PFSK-1 (cell line): ENCODE measurements at regions not wholly inside any gene's neighbourhood (a gene's known extent, or its start where the extent isn't known, plus 50 kb on each side); places are given as distances from the start of the nearest gene placed in this dataset.

Source experiments
- FOXP2 ChIP-seq: optimal IDR thresholded peaks from 2 replicates; pipeline ENCODE3; 2011; ENCODE audit warnings: borderline replicate concordance, control low read depth, inconsistent platforms; ENCODE audit not compliant: insufficient read depth; ENCODE audit errors: extremely low read length, extremely low read depth
- POLR2AphosphoS5 ChIP-seq: IDR thresholded peaks from 2 replicates; pipeline ENCODE4 v1.6.1; 2012; ENCODE audit warnings: low read depth, mild to moderate bottlenecking, control low read depth, low read length, moderate library complexity
- SIN3A ChIP-seq: IDR thresholded peaks from 2 replicates; pipeline ENCODE4 v1.6.1; 2012; ENCODE audit warnings: mild to moderate bottlenecking, low read length, moderate library complexity, borderline replicate concordance; ENCODE audit not compliant: insufficient read depth
- TAF1 ChIP-seq: IDR thresholded peaks from 2 replicates; pipeline ENCODE4 v1.6.1; 2012; ENCODE audit warnings: low read length, control low read depth, borderline replicate concordance; ENCODE audit not compliant: insufficient read depth
- TF ChIP-seq, protein P1 (sequence below), 2 experiments: IDR thresholded peaks; 2 replicates each; pipeline versions ENCODE4 v1.6.1 to v1.8.0; 2011 to 2012; ENCODE audit warnings: low read depth in 2 of 2, low read length in 2 of 2, control low read depth in 1 of 2, inconsistent platforms in 1 of 2, mild to moderate bottlenecking in 1 of 2, moderate library complexity in 1 of 2; ENCODE audit not compliant: insufficient read depth in 1 of 2

GRCh38 chr1:87760654-87761053, 432.0 kb downstream of the LMO4 start:
- TF ChIP-seq POLR2AphosphoS5: no peak
- TF ChIP-seq, protein P1, sequence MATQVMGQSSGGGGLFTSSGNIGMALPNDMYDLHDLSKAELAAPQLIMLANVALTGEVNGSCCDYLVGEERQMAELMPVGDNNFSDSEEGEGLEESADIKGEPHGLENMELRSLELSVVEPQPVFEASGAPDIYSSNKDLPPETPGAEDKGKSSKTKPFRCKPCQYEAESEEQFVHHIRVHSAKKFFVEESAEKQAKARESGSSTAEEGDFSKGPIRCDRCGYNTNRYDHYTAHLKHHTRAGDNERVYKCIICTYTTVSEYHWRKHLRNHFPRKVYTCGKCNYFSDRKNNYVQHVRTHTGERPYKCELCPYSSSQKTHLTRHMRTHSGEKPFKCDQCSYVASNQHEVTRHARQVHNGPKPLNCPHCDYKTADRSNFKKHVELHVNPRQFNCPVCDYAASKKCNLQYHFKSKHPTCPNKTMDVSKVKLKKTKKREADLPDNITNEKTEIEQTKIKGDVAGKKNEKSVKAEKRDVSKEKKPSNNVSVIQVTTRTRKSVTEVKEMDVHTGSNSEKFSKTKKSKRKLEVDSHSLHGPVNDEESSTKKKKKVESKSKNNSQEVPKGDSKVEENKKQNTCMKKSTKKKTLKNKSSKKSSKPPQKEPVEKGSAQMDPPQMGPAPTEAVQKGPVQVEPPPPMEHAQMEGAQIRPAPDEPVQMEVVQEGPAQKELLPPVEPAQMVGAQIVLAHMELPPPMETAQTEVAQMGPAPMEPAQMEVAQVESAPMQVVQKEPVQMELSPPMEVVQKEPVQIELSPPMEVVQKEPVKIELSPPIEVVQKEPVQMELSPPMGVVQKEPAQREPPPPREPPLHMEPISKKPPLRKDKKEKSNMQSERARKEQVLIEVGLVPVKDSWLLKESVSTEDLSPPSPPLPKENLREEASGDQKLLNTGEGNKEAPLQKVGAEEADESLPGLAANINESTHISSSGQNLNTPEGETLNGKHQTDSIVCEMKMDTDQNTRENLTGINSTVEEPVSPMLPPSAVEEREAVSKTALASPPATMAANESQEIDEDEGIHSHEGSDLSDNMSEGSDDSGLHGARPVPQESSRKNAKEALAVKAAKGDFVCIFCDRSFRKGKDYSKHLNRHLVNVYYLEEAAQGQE (IDR thresholded peaks at IDR 0.05; ENCODE audit: insufficient read depth in 1 of 2, low read depth in 2 of 2, low read length in 2 of 2): no peak
- TF ChIP-seq TAF1: no peak
- TF ChIP-seq SIN3A: no peak
- no peak for TF ChIP-seq FOXP2

GRCh38 chr1:87763483-87763882, 434.8 kb downstream of the LMO4 start:
- TF ChIP-seq TAF1 (no peak), POLR2AphosphoS5 (no peak), FOXP2 (no peak), SIN3A (no peak)
- TF ChIP-seq, protein P1 (IDR thresholded peaks at IDR 0.05; ENCODE audit: insufficient read depth in 1 of 2, low read depth in 2 of 2, low read length in 2 of 2): no peak

GRCh38 chr1:87765057-87765680, 436.5 kb downstream of the LMO4 start:
- TF ChIP-seq POLR2AphosphoS5: no peak
- TF ChIP-seq FOXP2: no peak
- no peak for TF ChIP-seq TAF1
- TF ChIP-seq, protein P1 (IDR thresholded peaks at IDR 0.05; ENCODE audit: insufficient read depth in 1 of 2, low read depth in 2 of 2, low read length in 2 of 2): no peak
- no peak for TF ChIP-seq SIN3A

DNA sequence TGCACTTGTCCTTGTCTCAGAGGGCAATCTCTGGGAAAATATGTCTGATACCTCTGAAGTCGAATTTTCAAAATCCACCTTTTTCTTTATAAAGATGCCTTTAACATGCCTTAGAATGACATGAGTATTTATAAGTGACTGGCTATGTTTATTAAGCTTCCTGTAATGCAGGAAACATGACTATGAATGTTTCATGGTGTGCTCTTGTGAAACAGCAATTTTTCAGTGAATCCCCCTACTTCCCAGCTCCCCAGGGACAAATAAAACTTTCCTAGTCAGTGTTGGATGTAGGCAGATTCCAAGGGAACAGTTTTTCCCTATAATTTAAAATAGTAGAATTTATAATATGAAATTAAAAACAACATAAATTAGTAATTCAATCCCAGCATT, 437.0 kb downstream of the LMO4 start:
- TF ChIP-seq, protein P1 (IDR thresholded peaks at IDR 0.05; ENCODE audit: insufficient read depth in 1 of 2, low read depth in 2 of 2, low read length in 2 of 2): no peak
- no peak for TF ChIP-seq TAF1
- no peak for TF ChIP-seq POLR2AphosphoS5
- TF ChIP-seq FOXP2: no peak

- TF ChIP-seq SIN3A (no peak), TAF1 (no peak), FOXP2 (no peak), POLR2AphosphoS5 (no peak)
- TF ChIP-seq, protein P1 (IDR thresholded peaks at IDR 0.05; ENCODE audit: insufficient read depth in 1 of 2, low read depth in 2 of 2, low read length in 2 of 2): no peak
These were observed 438.1 kb downstream of the LMO4 start for GRCh38 chr1:87766737-87767136.
